Fibroblast of lung (primary cell): ENCODE measurements at regions not wholly inside any gene's neighbourhood (a gene's known extent, or its start where the extent isn't known, plus 50 kb on each side); places are given as distances from the start of the nearest gene placed in this dataset.

Source experiments
- EZH2 ChIP-seq: IDR thresholded peaks from 2 replicates; pipeline ENCODE4 v1.5.1; 2012; ENCODE audit warnings: low read length, control low read depth, mild to moderate bottlenecking; ENCODE audit errors: missing control alignments
- TF ChIP-seq, protein P1 (sequence below), 2 donors: IDR thresholded peaks in 1 of 2; conservative IDR thresholded peaks in 1 of 2; 1 replicate in 1 of 2; 2 replicates in 1 of 2; pipeline ENCODE4 v1.5.1; 2011 to 2012; ENCODE audit warnings: low read length in 2 of 2, control low read depth in 1 of 2, inconsistent platforms in 1 of 2, low read depth in 1 of 2, mild to moderate bottlenecking in 1 of 2

DNA sequence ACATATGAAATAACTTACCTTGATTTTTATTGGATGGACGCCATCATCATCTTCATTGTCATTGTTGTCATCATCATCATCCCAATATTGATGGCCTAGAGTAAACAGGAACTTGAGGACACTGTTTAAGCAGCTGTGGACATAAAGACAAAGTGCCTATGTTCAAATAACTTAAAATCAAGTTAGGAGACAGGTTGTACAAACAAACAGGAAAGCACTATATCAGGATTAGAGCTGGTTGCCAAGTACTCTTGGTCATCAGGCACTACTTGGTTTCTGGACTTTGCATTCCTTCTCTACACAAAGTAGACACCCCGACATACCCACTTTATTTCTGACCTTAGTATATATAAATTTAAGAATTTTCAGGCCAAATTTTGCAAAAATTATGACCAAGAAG, 608.6 kb downstream of the KLHL13 start:
- TF ChIP-seq, protein P1, sequence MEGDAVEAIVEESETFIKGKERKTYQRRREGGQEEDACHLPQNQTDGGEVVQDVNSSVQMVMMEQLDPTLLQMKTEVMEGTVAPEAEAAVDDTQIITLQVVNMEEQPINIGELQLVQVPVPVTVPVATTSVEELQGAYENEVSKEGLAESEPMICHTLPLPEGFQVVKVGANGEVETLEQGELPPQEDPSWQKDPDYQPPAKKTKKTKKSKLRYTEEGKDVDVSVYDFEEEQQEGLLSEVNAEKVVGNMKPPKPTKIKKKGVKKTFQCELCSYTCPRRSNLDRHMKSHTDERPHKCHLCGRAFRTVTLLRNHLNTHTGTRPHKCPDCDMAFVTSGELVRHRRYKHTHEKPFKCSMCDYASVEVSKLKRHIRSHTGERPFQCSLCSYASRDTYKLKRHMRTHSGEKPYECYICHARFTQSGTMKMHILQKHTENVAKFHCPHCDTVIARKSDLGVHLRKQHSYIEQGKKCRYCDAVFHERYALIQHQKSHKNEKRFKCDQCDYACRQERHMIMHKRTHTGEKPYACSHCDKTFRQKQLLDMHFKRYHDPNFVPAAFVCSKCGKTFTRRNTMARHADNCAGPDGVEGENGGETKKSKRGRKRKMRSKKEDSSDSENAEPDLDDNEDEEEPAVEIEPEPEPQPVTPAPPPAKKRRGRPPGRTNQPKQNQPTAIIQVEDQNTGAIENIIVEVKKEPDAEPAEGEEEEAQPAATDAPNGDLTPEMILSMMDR (conservative IDR thresholded peaks at IDR 0.05 in 1 of 2, IDR thresholded peaks at IDR 0.05 in 1 of 2; ENCODE audit: low read depth in 1 of 2, low read length in 2 of 2): no peak
- TF ChIP-seq EZH2: no peak
